CD14-positive monocyte (primary cell): ENCODE measurements at regions not wholly inside any gene's neighbourhood (a gene's known extent, or its start where the extent isn't known, plus 50 kb on each side); places are given as distances from the start of the nearest gene placed in this dataset.

Experiments
- DNase-seq, 3 donors: peaks; one replicate each; pipeline ENCODE4 v3.0.0-alpha.2; 2011 to 2022
- H2AFZ ChIP-seq: 2 replicates; pipeline ENCODE4 v1.6.0; 2012; ENCODE audit warnings: mild to moderate bottlenecking, low read depth, low read length, inconsistent platforms; ENCODE audit not compliant: insufficient read depth, poor library complexity, severe bottlenecking
- H3K27ac ChIP-seq, 2 donors: 1 replicate in 1 of 2; 2 replicates in 1 of 2; pipeline ENCODE4 v1.5.1; 2012 to 2013; ENCODE audit warnings: low read length in 2 of 2, control low read depth in 1 of 2, inconsistent platforms in 1 of 2, low read depth in 1 of 2, mild to moderate bottlenecking in 1 of 2
- H3K27me3 ChIP-seq, 2 donors: one replicate each; pipeline versions ENCODE4 v1.6.0 to v1.6.1; 2011 to 2013; ENCODE audit warnings: low read length in 2 of 2; ENCODE audit not compliant: control insufficient read depth in 2 of 2, insufficient read depth in 2 of 2
- H3K36me3 ChIP-seq, 2 donors: replicated peaks in 1 of 2; 1 replicate in 1 of 2; 2 replicates in 1 of 2; pipeline versions ENCODE4 v1.5.1 to v1.6.1; 2012 to 2013; ENCODE audit warnings: low read length in 2 of 2, control low read depth in 1 of 2, inconsistent platforms in 1 of 2, mild to moderate bottlenecking in 1 of 2; ENCODE audit not compliant: insufficient read depth in 2 of 2, control insufficient read depth in 1 of 2
- H3K4me1 ChIP-seq, 2 donors: 1 replicate in 1 of 2; 2 replicates in 1 of 2; pipeline versions ENCODE4 v1.5.1 to v1.6.1; 2012 to 2013; ENCODE audit warnings: low read length in 2 of 2, control low read depth in 1 of 2, inconsistent platforms in 1 of 2, mild to moderate bottlenecking in 1 of 2, moderate library complexity in 1 of 2; ENCODE audit not compliant: insufficient read depth in 2 of 2, control insufficient read depth in 1 of 2
- H3K4me2 ChIP-seq: replicated peaks from 2 replicates; pipeline ENCODE3; 2012; ENCODE audit warnings: low read length, moderate library complexity, mild to moderate bottlenecking; ENCODE audit not compliant: poor library complexity, severe bottlenecking; ENCODE audit errors: extremely low read depth
- H3K4me3 ChIP-seq, 3 experiments: fragments of 200-600 bp in 1 of 3; sonication (generic) in 1 of 3; replicated peaks in 1 of 3; 1 replicate in 2 of 3; 2 replicates in 1 of 3; pipeline ENCODE4 v1.5.1; 2011 to 2013; ENCODE audit warnings: low read length in 3 of 3, mild to moderate bottlenecking in 3 of 3, control low read depth in 2 of 3, low read depth in 2 of 3, inconsistent platforms in 1 of 3, moderate library complexity in 1 of 3
- H3K79me2 ChIP-seq: 2 replicates; pipeline ENCODE4 v1.6.0; 2012; ENCODE audit warnings: mild to moderate bottlenecking, control low read depth, inconsistent platforms, low read length, moderate library complexity; ENCODE audit not compliant: insufficient read depth
- H3K9ac ChIP-seq: 2 replicates; pipeline ENCODE4 v1.6.0; 2017; ENCODE audit warnings: low read length, mild to moderate bottlenecking; ENCODE audit not compliant: insufficient read depth, poor library complexity, severe bottlenecking
- H3K9me3 ChIP-seq, 2 donors: replicated peaks in 1 of 2; 1 replicate in 1 of 2; 2 replicates in 1 of 2; pipeline versions ENCODE4 v1.5.1 to v1.6.1; 2012 to 2013; ENCODE audit warnings: low read length in 2 of 2, control low read depth in 1 of 2; ENCODE audit not compliant: control insufficient read depth in 1 of 2, insufficient read depth in 1 of 2
- H4K20me1 ChIP-seq: 2 replicates; pipeline ENCODE4 v1.6.0; 2012; ENCODE audit warnings: mild to moderate bottlenecking, low read length, control low read depth, moderate library complexity; ENCODE audit not compliant: insufficient read depth
- H3K27ac Mint-ChIP-seq, 7 donors: one replicate each; pipeline ENCODE4 v1.8.0; 2020; ENCODE audit warnings: mild to moderate bottlenecking in 7 of 7, mixed read lengths in 7 of 7, moderate library complexity in 6 of 7, inconsistent platforms in 2 of 7
- H3K27me3 Mint-ChIP-seq, 3 donors: one replicate each; pipeline ENCODE4 v1.8.0; 2021 to 2022; ENCODE audit warnings: low read depth in 3 of 3, mild to moderate bottlenecking in 3 of 3, mixed read lengths in 3 of 3, moderate library complexity in 3 of 3, inconsistent platforms in 1 of 3
- H3K36me3 Mint-ChIP-seq, 2 donors: one replicate each; pipeline ENCODE4 v1.8.0; 2020; ENCODE audit warnings: mixed read lengths in 2 of 2, inconsistent platforms in 1 of 2, mild to moderate bottlenecking in 1 of 2
- H3K4me1 Mint-ChIP-seq: one replicate; pipeline ENCODE4 v1.8.0; 2020; ENCODE audit warnings: mild to moderate bottlenecking, mixed read lengths
- H3K4me3 Mint-ChIP-seq, 2 donors: one replicate each; pipeline ENCODE4 v1.8.0; 2020; ENCODE audit warnings: mild to moderate bottlenecking in 2 of 2, mixed read lengths in 2 of 2, moderate library complexity in 1 of 2
- H3K9me3 Mint-ChIP-seq, 7 donors: one replicate each; pipeline ENCODE4 v1.8.0; 2020 to 2022; ENCODE audit warnings: mixed read lengths in 7 of 7, mild to moderate bottlenecking in 6 of 7, moderate library complexity in 6 of 7, inconsistent platforms in 2 of 7
- WGBS: methylation state at CpG from one replicate; pipeline ENCODE4 v1.1.5; 2013; ENCODE audit warnings: missing lambda C conversion rate; ENCODE audit not compliant: insufficient coverage; 5-methylcytosine and 5-hydroxymethylcytosine counted together
- intact Hi-C, 2 donors: fragments of 100-400 bp; cut with micrococcal nuclease; formaldehyde crosslinking; loops; one replicate each; pipeline versions ENCODE4 v1.15.0 to v1.15.1; 2023
- TF ChIP-seq, protein P1 (sequence below): fragments of 200-600 bp; IDR thresholded peaks from one replicate; pipeline ENCODE4 v1.8.0; 2022; ENCODE audit warnings: antibody characterized with exemption, mild to moderate bottlenecking

DNA sequence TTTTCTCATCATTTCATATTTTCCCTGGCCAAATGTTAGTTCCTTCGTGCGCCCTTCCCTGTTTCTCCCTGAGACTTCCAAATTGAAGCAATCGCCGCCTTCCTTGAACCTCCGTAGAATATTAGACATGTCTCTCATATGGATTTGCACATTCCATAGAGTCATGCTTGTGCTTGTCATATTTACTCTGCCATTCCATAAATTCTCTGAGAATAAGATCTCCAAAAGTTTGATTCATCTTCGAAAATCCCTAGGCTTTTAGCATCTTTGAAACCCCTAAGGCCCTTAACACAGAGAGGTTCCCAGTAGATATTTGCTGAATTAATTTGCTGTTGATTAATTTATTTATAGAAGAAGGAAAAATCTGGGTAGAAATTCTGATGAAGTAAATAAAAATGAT, 202.2 kb upstream of the PIK3C3 start:
- H3K27me3 Mint-ChIP-seq = peaks cover 0 to 2% (median 0%) of the 10 kb centered on the region in 3 donors
- H3K4me3 ChIP-seq = no peak overlapping the region
- no peaks in the 10 kb centered on the region for H3K4me1 ChIP-seq
- WGBS = 97% methylated on average over 5 of the region's 6 CpGs
- no peaks in the 10 kb centered on the region for H3K4me1 Mint-ChIP-seq
- H4K20me1 ChIP-seq = no peaks in the 10 kb centered on the region
- no peaks in the 10 kb centered on the region for H3K9me3 Mint-ChIP-seq
- H3K4me2 ChIP-seq = no peak overlapping the region
- H3K36me3 ChIP-seq = no peaks in the 10 kb centered on the region
- no peaks in the 10 kb centered on the region for H3K27me3 ChIP-seq
- no peak overlapping the region for H3K27ac Mint-ChIP-seq
- TF ChIP-seq, protein P1, sequence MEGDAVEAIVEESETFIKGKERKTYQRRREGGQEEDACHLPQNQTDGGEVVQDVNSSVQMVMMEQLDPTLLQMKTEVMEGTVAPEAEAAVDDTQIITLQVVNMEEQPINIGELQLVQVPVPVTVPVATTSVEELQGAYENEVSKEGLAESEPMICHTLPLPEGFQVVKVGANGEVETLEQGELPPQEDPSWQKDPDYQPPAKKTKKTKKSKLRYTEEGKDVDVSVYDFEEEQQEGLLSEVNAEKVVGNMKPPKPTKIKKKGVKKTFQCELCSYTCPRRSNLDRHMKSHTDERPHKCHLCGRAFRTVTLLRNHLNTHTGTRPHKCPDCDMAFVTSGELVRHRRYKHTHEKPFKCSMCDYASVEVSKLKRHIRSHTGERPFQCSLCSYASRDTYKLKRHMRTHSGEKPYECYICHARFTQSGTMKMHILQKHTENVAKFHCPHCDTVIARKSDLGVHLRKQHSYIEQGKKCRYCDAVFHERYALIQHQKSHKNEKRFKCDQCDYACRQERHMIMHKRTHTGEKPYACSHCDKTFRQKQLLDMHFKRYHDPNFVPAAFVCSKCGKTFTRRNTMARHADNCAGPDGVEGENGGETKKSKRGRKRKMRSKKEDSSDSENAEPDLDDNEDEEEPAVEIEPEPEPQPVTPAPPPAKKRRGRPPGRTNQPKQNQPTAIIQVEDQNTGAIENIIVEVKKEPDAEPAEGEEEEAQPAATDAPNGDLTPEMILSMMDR = no peak
- no peak overlapping the region for H3K27ac ChIP-seq
- H2AFZ ChIP-seq = no peak overlapping the region
- no peaks in the 10 kb centered on the region for H3K9me3 ChIP-seq
- H3K4me3 Mint-ChIP-seq = no peak overlapping the region
- H3K79me2 ChIP-seq = no peaks in the 10 kb centered on the region
- no peak overlapping the region for H3K9ac ChIP-seq
- no peak for DNase-seq
- H3K36me3 Mint-ChIP-seq = no peaks in the 10 kb centered on the region
- intact Hi-C loops = no loop called here

DNA sequence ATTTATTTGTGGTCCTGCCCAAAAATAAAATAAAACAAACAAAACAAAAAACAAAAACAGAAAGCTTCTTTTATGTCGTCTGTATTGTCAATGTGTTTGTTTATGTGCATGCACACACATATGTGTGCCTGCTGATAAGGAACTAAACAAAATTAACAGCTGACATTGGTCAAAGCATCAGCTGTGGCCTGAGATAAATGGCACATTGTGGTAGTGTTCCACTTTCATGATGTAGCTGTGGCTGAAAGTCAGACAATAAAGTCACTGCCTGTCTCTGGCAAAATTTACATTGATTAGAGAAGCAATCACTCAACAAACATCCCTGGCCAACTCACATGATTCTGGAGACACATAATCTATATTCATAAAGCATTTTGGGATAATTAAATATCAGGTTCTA, 203.4 kb upstream of the PIK3C3 start:
- no peaks in the 10 kb centered on the region for H3K9me3 Mint-ChIP-seq
- H3K27ac Mint-ChIP-seq = no peak overlapping the region
- Histone ChIP-seq H3K4me3 (no peak overlapping the region), H3K4me1 (no peaks in the 10 kb centered on the region), H2AFZ (no peak overlapping the region), H3K36me3 (no peaks in the 10 kb centered on the region), H3K9me3 (no peaks in the 10 kb centered on the region), H3K27ac (no peak overlapping the region), H4K20me1 (no peaks in the 10 kb centered on the region), H3K4me2 (no peak overlapping the region), H3K9ac (no peak overlapping the region), H3K79me2 (no peaks in the 10 kb centered on the region), H3K27me3 (no peaks in the 10 kb centered on the region)
- no peak for DNase-seq
- no peaks in the 10 kb centered on the region for H3K4me1 Mint-ChIP-seq
- H3K4me3 Mint-ChIP-seq = no peak overlapping the region
- TF ChIP-seq, protein P1 = no peak
- intact Hi-C loops = no loop called here
- no CpG with 5 or more reads among the region's 1 CpG for WGBS
- H3K27me3 Mint-ChIP-seq = peaks cover 0 to 2% (median 0%) of the 10 kb centered on the region in 3 donors
- no peaks in the 10 kb centered on the region for H3K36me3 Mint-ChIP-seq
